GM12873 (cell line): ENCODE measurements at regions not wholly inside any gene's neighbourhood (a gene's known extent, or its start where the extent isn't known, plus 50 kb on each side); places are given as distances from the start of the nearest gene placed in this dataset.

Experiments
- CTCF ChIP-seq: IDR thresholded peaks from 2 replicates; pipeline ENCODE4 v1.5.1; 2012; ENCODE audit warnings: low read depth, mild to moderate bottlenecking, moderate library complexity, low read length, control low read depth; ENCODE audit not compliant: insufficient read depth; ENCODE audit errors: missing control alignments

- TF ChIP-seq CTCF = no peak
Observed at GRCh38 chr18:77361382-77361781, 111.7 kb downstream of the GALR1 start.

DNA sequence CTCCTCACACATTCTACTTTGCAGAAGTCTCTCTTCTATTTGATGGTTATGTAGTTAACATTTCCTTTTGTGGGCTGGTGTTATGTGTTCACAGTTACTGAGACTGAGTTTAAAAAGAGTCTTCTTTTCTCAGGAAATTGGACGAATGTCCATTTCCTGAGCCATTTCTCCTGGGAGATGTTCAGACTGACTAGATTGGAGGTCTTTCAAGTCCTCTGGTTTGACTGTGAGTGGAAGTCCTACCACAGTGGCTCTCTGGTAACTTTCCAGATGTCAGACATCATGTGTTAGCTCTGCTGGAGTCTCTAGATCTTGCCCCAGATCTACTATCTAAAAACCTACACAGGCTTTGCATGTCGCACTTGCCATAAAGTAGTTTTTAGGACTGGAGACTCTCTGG, 116.0 kb downstream of the GALR1 start:
- no peak for TF ChIP-seq CTCF

GRCh38 chr18:77366067-77366719, 116.5 kb downstream of the GALR1 start:
- no peak for TF ChIP-seq CTCF

- TF ChIP-seq CTCF = no peak
Observed at GRCh38 chr18:77366720-77367641, 117.3 kb downstream of the GALR1 start.

DNA sequence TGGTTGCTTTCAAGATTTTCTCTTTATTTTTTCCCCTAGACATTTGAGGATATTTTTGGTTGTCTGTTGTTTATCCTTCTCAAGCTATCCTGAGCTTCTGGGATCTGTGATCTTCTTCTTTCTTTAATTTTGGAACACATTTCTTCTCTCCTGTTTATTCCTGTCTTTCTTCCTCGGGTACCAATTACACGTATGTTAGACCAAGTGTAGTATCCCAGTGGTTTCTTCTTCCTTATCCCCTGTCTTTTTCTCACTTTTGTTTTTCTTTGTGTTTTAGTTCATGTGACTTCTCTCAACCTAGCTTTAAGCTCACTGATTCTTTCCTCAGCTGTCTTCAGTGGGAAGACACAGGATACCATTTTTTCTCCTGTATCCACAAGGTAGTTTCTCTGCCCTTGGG, 120.0 kb downstream of the GALR1 start:
- TF ChIP-seq CTCF = no peak

DNA sequence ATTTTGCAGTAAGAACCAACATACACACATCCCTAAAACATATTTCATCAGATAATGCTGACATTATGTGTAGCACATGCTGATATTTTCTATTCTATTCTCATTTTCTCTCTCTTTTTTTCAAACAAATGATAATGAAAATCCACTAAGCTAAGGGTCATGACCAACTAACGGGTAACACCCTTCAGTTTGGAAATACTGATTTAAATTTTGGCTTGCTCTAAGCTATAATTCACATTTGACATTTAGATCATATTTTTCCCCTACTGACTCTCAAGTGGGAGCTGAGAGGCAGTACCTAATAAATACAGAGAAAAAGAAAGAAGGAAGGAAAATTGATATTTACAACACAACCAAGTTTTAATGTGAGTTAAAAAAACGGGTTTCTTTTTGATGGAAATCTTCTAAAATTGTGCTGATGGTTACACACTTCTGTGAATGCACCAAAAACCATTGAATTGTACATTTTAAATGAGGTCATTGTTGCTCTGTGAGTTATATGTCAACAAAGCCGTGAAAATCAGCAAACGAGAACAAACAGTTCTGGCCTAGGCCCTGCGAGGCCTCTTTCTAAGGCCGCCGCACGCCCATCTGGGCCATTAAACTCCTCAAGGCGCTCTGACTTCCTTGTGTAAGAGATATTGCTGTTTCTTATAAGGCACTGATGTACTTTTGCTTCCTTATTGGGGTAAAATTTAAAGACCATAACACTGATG, 124.2 kb downstream of the GALR1 start:
- no peak for TF ChIP-seq CTCF

- no peak for TF ChIP-seq CTCF
Observed at GRCh38 chr18:77374446-77374805, 124.8 kb downstream of the GALR1 start.
